HFF-Myc (cell line): ENCODE measurements at regions not wholly inside any gene's neighbourhood (a gene's known extent, or its start where the extent isn't known, plus 50 kb on each side); places are given as distances from the start of the nearest gene placed in this dataset.
A peak's percentile ranks its signal among the peaks of the same experiment; 100 is the strongest.

Source experiments
- DNase-seq: peaks from one replicate; pipeline ENCODE4 v3.0.0-alpha.2; 2011; ENCODE audit warnings: low read depth; ENCODE audit errors: extremely low read depth
- H3K4me3 ChIP-seq: replicated peaks from 2 replicates; pipeline ENCODE4 v1.5.1; 2011; ENCODE audit warnings: low read depth, mild to moderate bottlenecking, control low read depth, low read length
- TF ChIP-seq, protein P1 (sequence below): IDR thresholded peaks from 2 replicates; pipeline ENCODE4 v1.5.1; 2012; ENCODE audit warnings: mild to moderate bottlenecking, low read depth, low read length, control low read depth; ENCODE audit errors: missing control alignments

GRCh38 chr15:62850318-62850717 is 192.2 kb upstream of the TPM1 start:
- H3K4me3 ChIP-seq, result no peak overlapping the region
- TF ChIP-seq, protein P1, sequence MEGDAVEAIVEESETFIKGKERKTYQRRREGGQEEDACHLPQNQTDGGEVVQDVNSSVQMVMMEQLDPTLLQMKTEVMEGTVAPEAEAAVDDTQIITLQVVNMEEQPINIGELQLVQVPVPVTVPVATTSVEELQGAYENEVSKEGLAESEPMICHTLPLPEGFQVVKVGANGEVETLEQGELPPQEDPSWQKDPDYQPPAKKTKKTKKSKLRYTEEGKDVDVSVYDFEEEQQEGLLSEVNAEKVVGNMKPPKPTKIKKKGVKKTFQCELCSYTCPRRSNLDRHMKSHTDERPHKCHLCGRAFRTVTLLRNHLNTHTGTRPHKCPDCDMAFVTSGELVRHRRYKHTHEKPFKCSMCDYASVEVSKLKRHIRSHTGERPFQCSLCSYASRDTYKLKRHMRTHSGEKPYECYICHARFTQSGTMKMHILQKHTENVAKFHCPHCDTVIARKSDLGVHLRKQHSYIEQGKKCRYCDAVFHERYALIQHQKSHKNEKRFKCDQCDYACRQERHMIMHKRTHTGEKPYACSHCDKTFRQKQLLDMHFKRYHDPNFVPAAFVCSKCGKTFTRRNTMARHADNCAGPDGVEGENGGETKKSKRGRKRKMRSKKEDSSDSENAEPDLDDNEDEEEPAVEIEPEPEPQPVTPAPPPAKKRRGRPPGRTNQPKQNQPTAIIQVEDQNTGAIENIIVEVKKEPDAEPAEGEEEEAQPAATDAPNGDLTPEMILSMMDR, result no peak
- DNase-seq, result no peak

GRCh38 chr15:62850791-62851291 is 191.7 kb upstream of the TPM1 start:
- peak; percentile 32 for DNase-seq
- TF ChIP-seq, protein P1, result no peak
- no peak overlapping the region for H3K4me3 ChIP-seq

DNA sequence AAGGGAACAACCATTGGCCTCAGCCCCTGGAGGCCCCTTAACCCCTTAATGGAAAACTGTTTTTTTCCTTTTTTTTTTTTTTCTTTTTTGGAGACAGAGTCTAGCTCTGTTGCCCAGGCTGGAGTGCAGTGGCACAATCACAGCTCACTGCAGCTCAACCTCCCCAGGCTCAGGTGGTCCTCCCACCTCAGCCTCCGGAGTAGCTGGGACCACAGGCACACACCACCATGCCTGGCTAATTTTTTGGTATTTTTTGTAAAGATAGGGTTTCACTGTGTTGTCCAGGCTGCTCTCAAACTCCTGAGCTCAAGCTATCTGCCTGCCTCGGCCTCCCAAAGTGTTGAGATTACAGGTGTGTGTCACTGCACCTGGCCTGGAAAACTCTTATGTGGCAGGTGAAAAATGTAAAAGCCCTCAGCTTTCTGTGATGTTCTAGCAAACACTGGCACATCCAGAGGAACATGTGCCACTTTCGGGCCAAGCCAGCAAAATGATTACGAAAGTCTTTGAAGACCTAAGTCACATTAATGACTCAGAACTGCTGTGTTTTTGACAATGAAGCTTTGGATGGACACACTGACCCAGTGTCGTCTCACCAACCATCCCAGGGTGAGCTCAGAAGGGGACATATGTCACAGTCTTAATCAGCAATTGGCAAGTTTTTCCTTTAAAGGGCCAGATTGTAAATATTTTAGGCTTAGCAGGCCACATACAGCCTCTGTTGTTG is 189.3 kb upstream of the TPM1 start:
- no peak overlapping the region for H3K4me3 ChIP-seq
- TF ChIP-seq, protein P1, result no peak
- no peak for DNase-seq

- no peak for DNase-seq
- H3K4me3 ChIP-seq, result no peak overlapping the region
- TF ChIP-seq, protein P1, result no peak
Measured at GRCh38 chr15:62853841-62854225, 188.7 kb upstream of the TPM1 start.

DNA sequence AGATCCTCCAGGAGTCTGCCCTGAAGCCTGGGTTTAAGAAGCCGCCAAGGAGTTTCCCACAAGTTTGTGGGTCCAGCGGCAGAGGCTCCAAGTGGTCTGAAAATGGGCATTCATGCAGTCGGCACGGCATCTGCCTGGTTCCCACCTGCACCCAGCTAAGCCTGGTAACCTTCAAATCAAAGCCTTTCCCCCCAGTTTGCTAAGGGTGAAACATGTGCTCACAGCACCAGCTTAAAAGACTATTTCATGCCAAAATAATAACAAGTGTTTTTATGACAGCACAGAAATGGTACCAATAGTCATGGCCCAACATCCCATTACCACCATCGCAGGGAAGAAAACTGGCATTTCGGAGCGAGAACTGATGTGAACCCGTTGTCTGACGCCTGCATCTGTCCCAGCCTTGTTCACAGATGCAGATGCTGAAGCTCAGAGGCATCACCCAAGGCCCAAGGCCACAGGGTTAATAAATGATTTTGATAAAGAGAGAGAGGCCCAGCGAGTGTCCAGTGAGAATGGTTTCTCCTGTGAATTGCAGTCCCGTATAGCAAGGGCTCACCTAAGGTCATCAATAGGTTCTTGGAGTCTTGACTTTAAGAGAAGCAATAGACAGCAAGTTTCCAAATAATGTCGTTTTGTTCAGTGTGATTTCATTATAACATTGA is 188.0 kb upstream of the TPM1 start:
- TF ChIP-seq, protein P1, result no peak

DNA sequence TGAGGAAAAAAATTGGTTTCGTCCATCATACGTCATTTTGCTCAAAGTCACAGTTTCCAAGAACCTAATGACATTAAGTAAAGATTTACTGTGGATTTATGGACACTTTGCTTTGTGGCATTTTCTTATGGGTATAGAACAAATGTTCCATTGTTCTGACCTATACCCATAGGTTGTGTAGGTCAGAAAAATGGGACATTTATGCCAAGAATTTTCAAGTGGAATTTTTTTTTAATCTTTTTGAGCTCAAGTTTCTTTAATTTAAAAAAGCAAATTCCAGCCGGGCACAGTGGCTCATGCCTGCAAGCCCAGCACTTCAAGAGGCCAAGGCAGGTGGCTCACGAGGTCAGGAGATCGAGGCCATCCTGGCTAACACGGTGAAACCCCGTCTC is 187.5 kb upstream of the TPM1 start:
- TF ChIP-seq, protein P1, result no peak
- no peak overlapping the region for H3K4me3 ChIP-seq
- no peak for DNase-seq

More for the DNA sequence above, 188.0 kb upstream of the TPM1 start:
- H3K4me3 ChIP-seq, result no peak overlapping the region
- DNase-seq, result no peak
